Breast epithelium (tissue), 4 donors: ENCODE measurements at regions not wholly inside any gene's neighbourhood (a gene's known extent, or its start where the extent isn't known, plus 50 kb on each side); places are given as distances from the start of the nearest gene placed in this dataset.

Experiments
- DNase-seq, 2 donors: peaks; one replicate each; pipeline ENCODE4 v3.0.0-alpha.2; 2019; ENCODE audit warnings: low spot score in 2 of 2
- H3K27ac ChIP-seq, 2 donors: fragments of 200-600 bp; sonication (generic) in 1 of 2; one replicate each; pipeline ENCODE4 v1.5.1; 2016 to 2019; ENCODE audit warnings: mild to moderate bottlenecking in 1 of 2
- H3K27me3 ChIP-seq, 2 donors: fragments of 200-600 bp; sonication (generic) in 1 of 2; one replicate each; pipeline versions ENCODE4 v1.5.1 to v1.6.0; 2017 to 2019; ENCODE audit warnings: control low read depth in 1 of 2, mild to moderate bottlenecking in 1 of 2
- H3K36me3 ChIP-seq: fragments of 200-600 bp; one replicate; pipeline ENCODE4 v1.5.1; 2019
- H3K4me1 ChIP-seq, 2 donors: fragments of 200-600 bp; sonication (generic); one replicate each; pipeline ENCODE4 v1.5.1; 2016 to 2019; ENCODE audit warnings: control low read depth in 1 of 2
- H3K4me3 ChIP-seq, 3 donors: fragments of 200-600 bp; sonication (generic); 1 replicate in 2 of 3; 2 replicates in 1 of 3; pipeline ENCODE4 v1.5.1; 2016 to 2019; ENCODE audit warnings: mild to moderate bottlenecking in 3 of 3, moderate library complexity in 2 of 3
- H3K9me3 ChIP-seq, 2 donors: fragments of 200-600 bp; sonication (generic) in 1 of 2; one replicate each; pipeline ENCODE4 v1.5.1; 2016 to 2019; ENCODE audit warnings: control low read depth in 1 of 2
- POLR2A ChIP-seq: fragments of 450-650 bp; IDR thresholded peaks from one replicate; pipeline ENCODE4 v1.6.1; 2016; ENCODE audit warnings: antibody characterized with exemption, mild to moderate bottlenecking, moderate library complexity
- POLR2AphosphoS5 ChIP-seq, 3 donors: sonication (generic); formaldehyde crosslinking; IDR thresholded peaks; one replicate each; pipeline ENCODE4 v1.6.1; 2017; ENCODE audit warnings: antibody characterized with exemption in 3 of 3
- intact Hi-C: fragments of 100-400 bp; cut with DNase I; formaldehyde crosslinking; loops from one replicate; pipeline ENCODE4 v1.15.1; 2023; ENCODE audit warnings: low total_unique reads
- TF ChIP-seq, protein P1 (sequence below), 3 donors: fragments of 450-650 bp; IDR thresholded peaks; one replicate each; pipeline ENCODE4 v1.5.1; 2016 to 2017; ENCODE audit warnings: antibody characterized with exemption in 3 of 3, mild to moderate bottlenecking in 3 of 3, moderate library complexity in 3 of 3

DNA sequence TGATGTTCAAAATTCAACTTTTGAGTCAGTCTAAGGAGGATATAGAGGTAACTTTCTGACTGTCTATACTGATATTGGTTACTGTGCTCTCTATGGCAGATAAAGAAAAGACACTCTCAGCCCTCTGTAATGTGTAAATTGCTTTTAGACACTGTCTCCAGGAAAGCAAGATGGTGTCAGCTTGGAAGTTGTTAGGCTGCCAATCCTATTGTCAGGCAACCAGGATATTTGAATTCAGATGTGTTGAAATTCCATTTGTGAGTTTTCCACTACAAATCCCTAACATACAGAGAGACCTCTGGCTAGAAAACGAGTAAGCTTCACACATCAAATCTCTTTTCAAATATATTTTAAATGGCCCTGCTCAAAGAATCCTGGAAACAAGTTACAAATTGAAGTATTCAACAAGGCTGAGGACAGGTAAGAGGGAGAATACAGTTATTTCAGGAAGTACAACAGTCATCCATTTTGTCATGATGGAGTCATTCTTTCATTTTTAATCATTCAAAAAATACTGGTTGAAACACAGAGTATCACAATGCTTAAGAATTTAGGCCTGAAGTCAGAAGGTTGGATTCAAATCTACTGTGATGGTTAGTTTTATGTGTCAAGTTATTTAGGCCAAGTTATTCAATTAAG, 312.0 kb downstream of the OLFM4 start:
- Histone ChIP-seq H3K27me3 (no peaks in the 10 kb centered on the region), H3K4me1 (no peaks in the 10 kb centered on the region), H3K36me3 (no peaks in the 10 kb centered on the region), H3K4me3 (no peak overlapping the region), H3K27ac (no peak overlapping the region), H3K9me3 (no peaks in the 10 kb centered on the region)
- intact Hi-C loops = no loop called here
- TF ChIP-seq POLR2A (no peak), POLR2AphosphoS5 (IDR thresholded peaks at IDR 0.05) (no peak)
- TF ChIP-seq, protein P1, sequence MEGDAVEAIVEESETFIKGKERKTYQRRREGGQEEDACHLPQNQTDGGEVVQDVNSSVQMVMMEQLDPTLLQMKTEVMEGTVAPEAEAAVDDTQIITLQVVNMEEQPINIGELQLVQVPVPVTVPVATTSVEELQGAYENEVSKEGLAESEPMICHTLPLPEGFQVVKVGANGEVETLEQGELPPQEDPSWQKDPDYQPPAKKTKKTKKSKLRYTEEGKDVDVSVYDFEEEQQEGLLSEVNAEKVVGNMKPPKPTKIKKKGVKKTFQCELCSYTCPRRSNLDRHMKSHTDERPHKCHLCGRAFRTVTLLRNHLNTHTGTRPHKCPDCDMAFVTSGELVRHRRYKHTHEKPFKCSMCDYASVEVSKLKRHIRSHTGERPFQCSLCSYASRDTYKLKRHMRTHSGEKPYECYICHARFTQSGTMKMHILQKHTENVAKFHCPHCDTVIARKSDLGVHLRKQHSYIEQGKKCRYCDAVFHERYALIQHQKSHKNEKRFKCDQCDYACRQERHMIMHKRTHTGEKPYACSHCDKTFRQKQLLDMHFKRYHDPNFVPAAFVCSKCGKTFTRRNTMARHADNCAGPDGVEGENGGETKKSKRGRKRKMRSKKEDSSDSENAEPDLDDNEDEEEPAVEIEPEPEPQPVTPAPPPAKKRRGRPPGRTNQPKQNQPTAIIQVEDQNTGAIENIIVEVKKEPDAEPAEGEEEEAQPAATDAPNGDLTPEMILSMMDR (IDR thresholded peaks at IDR 0.05) = no peak
- DNase-seq = no peak

DNA sequence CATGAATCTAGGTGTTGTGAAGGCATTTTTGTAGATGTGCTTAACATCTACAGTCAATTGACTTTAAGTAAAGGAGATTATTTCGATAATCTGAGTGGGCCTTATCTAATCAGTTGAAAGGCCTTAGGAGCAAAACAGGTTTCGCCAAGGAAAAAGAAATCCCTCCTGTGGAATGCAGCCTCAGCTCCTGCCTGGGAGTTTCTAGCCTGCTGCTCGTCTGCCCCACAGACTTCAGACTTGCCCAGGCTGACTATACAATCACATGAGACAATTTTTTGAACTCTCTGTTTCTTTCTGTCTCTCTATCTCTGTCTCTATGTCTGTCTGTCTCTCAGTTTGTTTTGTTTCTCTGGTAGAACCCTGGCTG, 312.5 kb downstream of the OLFM4 start:
- Histone ChIP-seq H3K4me1 (no peaks in the 10 kb centered on the region), H3K27ac (no peak overlapping the region), H3K9me3 (no peaks in the 10 kb centered on the region), H3K36me3 (no peaks in the 10 kb centered on the region), H3K27me3 (no peaks in the 10 kb centered on the region), H3K4me3 (no peak overlapping the region)
- no peak for TF ChIP-seq POLR2AphosphoS5 (IDR thresholded peaks at IDR 0.05)
- intact Hi-C loops = no loop called here
- no peak for DNase-seq

DNA sequence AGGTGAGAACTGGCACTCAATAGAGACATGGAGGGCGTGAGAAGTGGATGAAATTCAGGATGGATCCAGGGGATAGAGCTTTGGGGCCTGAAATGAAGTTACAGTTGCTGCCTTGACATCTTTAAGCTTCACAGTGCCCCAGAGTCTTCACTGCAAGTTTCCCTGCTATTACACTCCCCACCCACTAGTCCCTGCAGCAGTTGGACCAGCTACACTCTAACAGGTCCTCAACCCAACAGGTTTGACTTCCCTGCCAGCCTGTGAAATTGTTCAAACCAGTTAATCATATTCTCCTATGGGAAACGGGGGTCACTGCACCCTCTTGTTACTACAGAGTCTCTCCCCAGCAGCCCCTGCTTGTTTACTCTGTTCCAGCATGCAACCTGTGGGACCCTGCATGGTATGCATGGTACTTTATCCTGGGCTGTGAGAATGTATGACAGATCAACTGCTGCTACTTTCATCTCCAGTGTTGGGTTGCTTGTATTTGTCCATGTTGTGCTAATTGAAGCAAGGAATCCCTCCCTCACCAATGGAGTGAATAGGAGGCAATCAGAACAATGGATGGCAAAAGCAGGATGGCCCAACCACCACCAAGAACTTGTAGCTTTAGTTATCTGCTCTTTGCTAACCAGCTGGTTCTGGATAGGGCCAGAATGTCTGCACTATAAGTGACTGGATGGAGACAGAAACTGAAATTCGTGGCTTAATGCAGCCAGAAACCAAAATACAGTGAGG, 314.2 kb downstream of the OLFM4 start:
- H3K4me1 ChIP-seq = no peaks in the 10 kb centered on the region
- H3K27me3 ChIP-seq = no peaks in the 10 kb centered on the region
- DNase-seq = no peak
- intact Hi-C loops = no loop called here
- H3K4me3 ChIP-seq = no peak overlapping the region
- H3K9me3 ChIP-seq = no peaks in the 10 kb centered on the region
- no peaks in the 10 kb centered on the region for H3K36me3 ChIP-seq
- no peak for TF ChIP-seq POLR2A
- TF ChIP-seq, protein P1 (IDR thresholded peaks at IDR 0.05) = no peak
- TF ChIP-seq POLR2AphosphoS5 (IDR thresholded peaks at IDR 0.05) = no peak
- H3K27ac ChIP-seq = no peak overlapping the region

DNA sequence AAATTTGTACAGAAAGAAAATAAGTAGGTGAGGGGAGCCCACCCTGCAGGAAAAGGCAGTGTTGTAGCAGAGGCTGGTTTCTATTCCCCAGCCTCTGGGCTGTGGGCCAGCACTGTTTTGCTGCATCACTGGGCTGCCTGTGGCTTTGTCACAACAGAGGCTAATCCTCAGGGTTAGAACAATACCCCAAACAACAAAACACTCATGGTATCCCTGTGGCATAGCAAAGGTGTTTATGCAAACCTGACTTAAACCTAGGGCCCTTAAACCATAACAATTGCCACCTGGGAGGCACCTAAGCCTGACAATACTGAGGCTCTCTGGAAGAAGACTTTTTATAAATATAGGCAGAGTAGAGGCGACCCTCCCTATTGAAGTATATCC, 314.7 kb downstream of the OLFM4 start:
- no peaks in the 10 kb centered on the region for H3K27me3 ChIP-seq
- H3K36me3 ChIP-seq = no peaks in the 10 kb centered on the region
- H3K9me3 ChIP-seq = no peaks in the 10 kb centered on the region
- TF ChIP-seq POLR2A = no peak
- TF ChIP-seq POLR2AphosphoS5 (IDR thresholded peaks at IDR 0.05) = no peak
- TF ChIP-seq, protein P1 (IDR thresholded peaks at IDR 0.05) = no peak
- DNase-seq = no peak
- no peaks in the 10 kb centered on the region for H3K4me1 ChIP-seq
- H3K27ac ChIP-seq = no peak overlapping the region
- H3K4me3 ChIP-seq = no peak overlapping the region
- intact Hi-C loops = no loop called here

DNA sequence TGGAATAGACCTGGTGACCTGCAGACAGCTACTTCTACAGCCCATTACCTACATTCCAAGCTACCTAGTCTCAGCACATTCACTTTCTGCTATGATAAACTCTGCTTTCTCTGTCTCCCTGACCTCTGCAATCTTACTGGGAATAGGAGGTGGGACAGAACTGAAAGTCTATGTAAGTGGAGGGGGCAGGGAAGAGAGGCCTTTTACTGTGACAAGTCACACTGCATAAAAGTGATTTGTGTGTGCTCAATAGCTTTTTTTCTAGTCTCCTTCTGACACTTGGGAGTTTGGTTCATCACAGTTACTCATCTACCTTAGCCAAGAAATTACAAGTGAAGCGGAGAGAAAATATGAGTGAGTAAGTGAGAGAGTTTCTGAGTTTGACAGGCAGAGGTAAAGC, 322.4 kb downstream of the OLFM4 start:
- no peak overlapping the region for H3K27ac ChIP-seq
- H3K4me3 ChIP-seq = no peak overlapping the region
- H3K36me3 ChIP-seq = no peaks in the 10 kb centered on the region
- TF ChIP-seq, protein P1 (IDR thresholded peaks at IDR 0.05) = no peak
- TF ChIP-seq POLR2A = no peak
- TF ChIP-seq POLR2AphosphoS5 (IDR thresholded peaks at IDR 0.05) = no peak
- no peaks in the 10 kb centered on the region for H3K4me1 ChIP-seq
- H3K9me3 ChIP-seq = no peaks in the 10 kb centered on the region
- intact Hi-C loops = no loop called here
- H3K27me3 ChIP-seq = no peaks in the 10 kb centered on the region
- no peak for DNase-seq
